Mesenchymal stem cell (in vitro differentiated cells and primary cell): ENCODE measurements at regions not wholly inside any gene's neighbourhood (a gene's known extent, or its start where the extent isn't known, plus 50 kb on each side); places are given as distances from the start of the nearest gene placed in this dataset.

Experiments
- DNase-seq: peaks from one replicate; pipeline ENCODE4 v3.0.0-alpha.2; 2013
- H2AFZ ChIP-seq: one replicate; pipeline ENCODE4 v1.6.1; 2013; ENCODE audit warnings: low read depth, mild to moderate bottlenecking, control low read depth, inconsistent platforms, low read length, moderate library complexity
- H2AK5ac ChIP-seq: 2 replicates; pipeline ENCODE4 v1.6.1; 2013; ENCODE audit warnings: low read length, moderate library complexity, mild to moderate bottlenecking, inconsistent platforms; ENCODE audit not compliant: severe bottlenecking
- H2BK120ac ChIP-seq: one replicate; pipeline ENCODE4 v1.6.1; 2013; ENCODE audit warnings: low read depth, mild to moderate bottlenecking, inconsistent platforms, low read length, moderate library complexity
- H2BK12ac ChIP-seq, 2 experiments: one replicate each; pipeline ENCODE4 v1.6.1; 2013; ENCODE audit warnings: inconsistent platforms in 2 of 2, low read length in 2 of 2, mild to moderate bottlenecking in 2 of 2, moderate library complexity in 2 of 2, control low read depth in 1 of 2
- H2BK15ac ChIP-seq: one replicate; pipeline ENCODE4 v1.6.1; 2013; ENCODE audit warnings: mild to moderate bottlenecking, low read depth, inconsistent platforms; ENCODE audit not compliant: poor library complexity, severe bottlenecking
- H2BK5ac ChIP-seq: 2 replicates; pipeline ENCODE4 v1.6.1; 2013; ENCODE audit warnings: low read depth, mild to moderate bottlenecking, low read length, control low read depth, inconsistent platforms; ENCODE audit not compliant: poor library complexity, severe bottlenecking
- H3K14ac ChIP-seq, 2 experiments: one replicate each; pipeline ENCODE4 v1.6.1; 2013; ENCODE audit warnings: inconsistent platforms in 2 of 2, low read length in 2 of 2, control low read depth in 1 of 2, mild to moderate bottlenecking in 1 of 2, moderate library complexity in 1 of 2
- H3K18ac ChIP-seq, 2 experiments: one replicate each; pipeline ENCODE4 v1.6.1; 2013; ENCODE audit warnings: inconsistent platforms in 2 of 2, low read length in 2 of 2, control low read depth in 1 of 2, low read depth in 1 of 2, mild to moderate bottlenecking in 1 of 2
- H3K23ac ChIP-seq, 2 experiments: one replicate each; pipeline ENCODE4 v1.6.1; 2013; ENCODE audit warnings: inconsistent platforms in 2 of 2, low read length in 2 of 2, mild to moderate bottlenecking in 2 of 2, moderate library complexity in 2 of 2, control low read depth in 1 of 2
- H3K27ac ChIP-seq: 2 replicates; pipeline ENCODE4 v1.5.1; 2013; ENCODE audit warnings: mild to moderate bottlenecking, moderate library complexity, low read length, control low read depth, inconsistent platforms; ENCODE audit not compliant: poor library complexity, severe bottlenecking
- H3K27me3 ChIP-seq, 2 experiments: 2 replicates each; pipeline versions ENCODE4 v1.6.1 to v1.7.0; 2013; ENCODE audit warnings: low read length in 2 of 2, mild to moderate bottlenecking in 2 of 2, moderate library complexity in 2 of 2, control low read depth in 1 of 2, inconsistent platforms in 1 of 2; ENCODE audit not compliant: control insufficient read depth in 1 of 2, insufficient read depth in 1 of 2
- H3K36me3 ChIP-seq, 2 experiments: 2 replicates each; pipeline versions ENCODE4 v1.6.1 to v1.7.0; 2013; ENCODE audit warnings: low read length in 2 of 2, control low read depth in 1 of 2, inconsistent platforms in 1 of 2, low read depth in 1 of 2, mild to moderate bottlenecking in 1 of 2; ENCODE audit not compliant: insufficient read depth in 2 of 2, control insufficient read depth in 1 of 2
- H3K4ac ChIP-seq, 2 experiments: one replicate each; pipeline ENCODE4 v1.6.1; 2013; ENCODE audit warnings: inconsistent platforms in 2 of 2, low read length in 2 of 2, mild to moderate bottlenecking in 2 of 2, moderate library complexity in 2 of 2, control low read depth in 1 of 2, low read depth in 1 of 2
- H3K4me1 ChIP-seq: 2 replicates; pipeline ENCODE4 v1.6.1; 2013; ENCODE audit warnings: low read depth, low read length, control low read depth; ENCODE audit not compliant: control insufficient read depth, insufficient read depth
- H3K4me2 ChIP-seq: 2 replicates; pipeline ENCODE4 v1.6.1; 2013; ENCODE audit warnings: low read length, mild to moderate bottlenecking, inconsistent platforms; ENCODE audit not compliant: poor library complexity, severe bottlenecking
- H3K4me3 ChIP-seq, 2 experiments: 2 replicates each; pipeline versions ENCODE4 v1.5.1 to v1.7.0; 2013; ENCODE audit warnings: low read length in 2 of 2, mild to moderate bottlenecking in 2 of 2, control low read depth in 1 of 2, low read depth in 1 of 2; ENCODE audit not compliant: insufficient read depth in 1 of 2
- H3K79me1 ChIP-seq: replicated peaks from 2 replicates; pipeline ENCODE4 v1.6.1; 2013; ENCODE audit warnings: mild to moderate bottlenecking, control low read depth, low read length, inconsistent platforms; ENCODE audit not compliant: poor library complexity, severe bottlenecking
- H3K9ac ChIP-seq: 2 replicates; pipeline ENCODE4 v1.7.0; 2013; ENCODE audit warnings: mild to moderate bottlenecking, low read length, moderate library complexity
- H3K9me3 ChIP-seq: 2 replicates; pipeline ENCODE4 v1.7.0; 2013; ENCODE audit warnings: mild to moderate bottlenecking, low read length; ENCODE audit not compliant: control insufficient read depth
- H4K8ac ChIP-seq: one replicate; pipeline ENCODE4 v1.6.1; 2013; ENCODE audit warnings: inconsistent platforms, mild to moderate bottlenecking, low read length, moderate library complexity
- H4K91ac ChIP-seq: one replicate; pipeline ENCODE4 v1.6.1; 2013; ENCODE audit warnings: mild to moderate bottlenecking, low read length, inconsistent platforms
- whole genome bisulfite sequencing: methylation state at CpG from one replicate; pipeline ENCODE4 v1.1.7; 2013; ENCODE audit warnings: mixed read lengths; 5-methylcytosine and 5-hydroxymethylcytosine counted together

DNA sequence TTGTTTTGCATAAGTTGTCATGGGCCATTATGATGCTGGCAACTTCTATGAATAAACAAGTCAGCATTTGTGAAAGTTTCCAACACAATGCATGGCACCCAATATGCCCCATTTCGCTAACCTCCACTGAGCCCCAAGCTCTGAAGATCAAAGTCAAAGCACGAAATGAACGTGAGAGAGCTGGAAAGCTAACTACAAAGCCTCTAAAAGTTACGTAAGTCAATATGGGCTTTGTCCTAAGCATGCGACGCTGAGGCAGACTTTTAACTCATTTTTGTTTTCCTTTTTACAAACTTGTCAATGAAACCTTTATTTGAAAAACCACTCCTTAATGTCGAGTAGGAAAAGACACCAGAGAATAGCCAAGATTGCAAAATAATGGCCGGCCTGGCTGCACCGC is 131.6 kb upstream of the NUDT7 start:
- no peak overlapping the region for H3K18ac ChIP-seq
- H3K14ac ChIP-seq = no peak overlapping the region
- 95% methylated on average over 9 of the region's 9 CpGs for WGBS
- no peaks in the 10 kb centered on the region for H3K27me3 ChIP-seq
- no peak for DNase-seq
- H3K9me3 ChIP-seq = no peaks in the 10 kb centered on the region
- no peak overlapping the region for H2BK15ac ChIP-seq
- no peak overlapping the region for H2BK12ac ChIP-seq
- H3K4me1 ChIP-seq = peaks cover 4% of the 10 kb centered on the region
- no peak overlapping the region for H4K91ac ChIP-seq
- H4K8ac ChIP-seq = no peak overlapping the region
- H3K4me3 ChIP-seq = no peak overlapping the region
- H2AK5ac ChIP-seq = no peak overlapping the region
- no peak overlapping the region for H2BK5ac ChIP-seq
- no peak overlapping the region for H3K27ac ChIP-seq
- H3K9ac ChIP-seq = no peak overlapping the region
- H2AFZ ChIP-seq = no peak overlapping the region
- no peak overlapping the region for H3K4ac ChIP-seq
- H3K79me1 ChIP-seq = no peaks in the 10 kb centered on the region
- H3K36me3 ChIP-seq = no peaks in the 10 kb centered on the region
- no peak overlapping the region for H2BK120ac ChIP-seq
- no peak overlapping the region for H3K4me2 ChIP-seq
- no peak overlapping the region for H3K23ac ChIP-seq

DNA sequence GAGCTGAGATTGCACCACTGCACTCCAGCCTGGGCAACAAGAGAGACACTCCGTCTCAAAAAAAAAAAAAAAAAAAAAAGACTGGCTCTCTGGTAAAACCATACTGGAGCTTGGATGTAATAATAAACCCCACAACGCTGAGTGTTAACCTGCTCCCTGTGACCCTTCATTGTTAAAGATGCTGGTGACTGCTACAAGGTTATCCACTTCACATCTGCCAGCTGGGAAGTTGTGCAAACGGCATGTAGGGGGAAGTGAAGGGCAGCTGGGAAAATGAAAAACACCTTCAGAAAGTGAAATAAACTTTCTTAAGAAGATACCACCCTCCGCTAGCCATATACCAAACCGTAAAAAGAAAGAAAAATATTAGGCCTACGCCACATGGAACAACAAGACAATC is 131.0 kb upstream of the NUDT7 start:
- Histone ChIP-seq H3K9ac (no peak overlapping the region), H3K4me1 (peaks cover 4% of the 10 kb centered on the region), H3K4me2 (no peak overlapping the region), H3K36me3 (no peaks in the 10 kb centered on the region), H3K23ac (no peak overlapping the region), H2BK5ac (no peak overlapping the region), H3K9me3 (no peaks in the 10 kb centered on the region), H3K4me3 (no peak overlapping the region), H3K27me3 (no peaks in the 10 kb centered on the region), H2BK12ac (no peak overlapping the region), H3K4ac (no peak overlapping the region), H4K91ac (no peak overlapping the region), H3K79me1 (no peaks in the 10 kb centered on the region), H3K14ac (no peak overlapping the region), H3K27ac (no peak overlapping the region), H3K18ac (no peak overlapping the region), H4K8ac (no peak overlapping the region), H2AFZ (no peak overlapping the region), H2AK5ac (no peak overlapping the region), H2BK15ac (no peak overlapping the region), H2BK120ac (no peak overlapping the region)
- WGBS = 92% methylated on average over 4 of the region's 6 CpGs
- no peak for DNase-seq

- Histone ChIP-seq H3K36me3 (no peaks in the 10 kb centered on the region), H3K27ac (no peak overlapping the region)
These were observed 130.3 kb upstream of the NUDT7 start for GRCh38 chr16:77592021-77592420.

DNA sequence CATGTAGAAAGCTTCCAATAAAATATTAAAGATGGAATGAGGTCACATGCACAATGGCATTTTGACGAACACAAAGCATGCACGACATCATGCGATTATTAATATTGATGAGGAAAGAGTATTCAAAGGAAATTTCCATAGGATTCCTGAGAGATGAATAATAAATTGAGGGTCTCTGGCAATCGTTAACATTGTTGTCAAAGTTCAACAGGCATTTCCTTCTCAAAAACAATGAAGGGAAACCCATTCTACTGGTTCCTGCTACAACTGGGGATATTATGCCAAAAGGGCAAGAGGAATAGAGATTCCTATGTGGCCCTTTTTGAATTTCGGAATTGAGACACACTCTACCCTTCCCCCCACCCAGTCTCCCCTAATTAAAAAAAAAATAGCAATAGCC is 128.3 kb upstream of the NUDT7 start:
- Histone ChIP-seq H2AK5ac (no peak overlapping the region), H2BK15ac (no peak overlapping the region), H3K4me2 (no peak overlapping the region), H3K36me3 (no peaks in the 10 kb centered on the region), H2BK12ac (no peak overlapping the region), H3K14ac (no peak overlapping the region), H3K27me3 (no peaks in the 10 kb centered on the region), H3K79me1 (no peaks in the 10 kb centered on the region), H2BK5ac (no peak overlapping the region), H4K8ac (no peak overlapping the region), H4K91ac (no peak overlapping the region), H3K4me3 (no peak overlapping the region), H3K9me3 (no peaks in the 10 kb centered on the region), H2BK120ac (no peak overlapping the region), H3K4ac (no peak overlapping the region), H3K27ac (no peak overlapping the region), H3K9ac (no peak overlapping the region), H3K23ac (no peak overlapping the region), H3K18ac (no peak overlapping the region), H2AFZ (no peak overlapping the region), H3K4me1 (peaks cover 4% of the 10 kb centered on the region)
- 75% methylated on average over 4 of the region's 5 CpGs for WGBS
- DNase-seq = no peak

More at GRCh38 chr16:77592021-77592420, 130.3 kb upstream of the NUDT7 start:
- H2BK5ac ChIP-seq = no peak overlapping the region
- H3K4me3 ChIP-seq = no peak overlapping the region
- H2AFZ ChIP-seq = no peak overlapping the region
- H4K91ac ChIP-seq = no peak overlapping the region
- H3K4me1 ChIP-seq = peaks cover 4% of the 10 kb centered on the region
- no peak overlapping the region for H3K4me2 ChIP-seq
- H3K18ac ChIP-seq = no peak overlapping the region
- DNase-seq = no peak
- no peak overlapping the region for H3K4ac ChIP-seq
- H3K9me3 ChIP-seq = no peaks in the 10 kb centered on the region
- no peaks in the 10 kb centered on the region for H3K79me1 ChIP-seq
- H2BK15ac ChIP-seq = no peak overlapping the region
- H3K14ac ChIP-seq = no peak overlapping the region
- no peak overlapping the region for H3K23ac ChIP-seq
- H2AK5ac ChIP-seq = no peak overlapping the region
- H2BK120ac ChIP-seq = no peak overlapping the region
- no peak overlapping the region for H4K8ac ChIP-seq
- no peaks in the 10 kb centered on the region for H3K27me3 ChIP-seq
- no peak overlapping the region for H2BK12ac ChIP-seq
- 79% methylated on average over 2 of the region's 2 CpGs for WGBS
- no peak overlapping the region for H3K9ac ChIP-seq
